SK-N-SH (cell line): ENCODE measurements at regions not wholly inside any gene's neighbourhood (a gene's known extent, or its start where the extent isn't known, plus 50 kb on each side); places are given as distances from the start of the nearest gene placed in this dataset.

Experiments
- CTCF ChIA-PET: fragments of 300-600, 350-600 bp; formaldehyde crosslinking; extraction: SDS; loops from one replicate; lab custom pipeline; 2021; lab: Yijun Ruan, JAX
- POLR2A ChIA-PET: fragments of 350-600 bp; sonication (Branson Sonifier 250); formaldehyde crosslinking; extraction: SDS; loops from one replicate; lab custom pipeline; 2020; ENCODE audit warnings: antibody characterized with exemption, inconsistent platforms; lab: Yijun Ruan, JAX
- DNase-seq: peaks from one replicate; pipeline ENCODE4 v3.0.0; 2012
- H2AFZ ChIP-seq: fragments of 200-600 bp; sonication (generic); 2 replicates; pipeline ENCODE4 v1.8.1; 2016; ENCODE audit warnings: antibody characterized with exemption, mild to moderate bottlenecking, low read depth
- H3F3A ChIP-seq: fragments of 200-600 bp; sonication (generic); replicated peaks from 2 replicates; pipeline ENCODE3; 2016; ENCODE audit warnings: antibody characterized with exemption, mild to moderate bottlenecking; ENCODE audit not compliant: insufficient read depth
- H3K27ac ChIP-seq, 2 experiments: fragments of 200-500 bp in 1 of 2; fragments of 200-600 bp in 1 of 2; sonication (Bioruptor generic) in 1 of 2; sonication (generic), shearing (Covaris generic) in 1 of 2; 2 replicates each; pipeline versions ENCODE4 v1.5.1 to v1.6.1; 2014 to 2016; ENCODE audit warnings: low read depth in 2 of 2, inconsistent platforms in 1 of 2, low read length in 1 of 2, mild to moderate bottlenecking in 1 of 2, mixed read lengths in 1 of 2
- H3K27me3 ChIP-seq: fragments of 200-600 bp; sonication (generic), shearing (Covaris generic); 2 replicates; pipeline ENCODE4 v1.6.1; 2016; ENCODE audit warnings: mixed run types; ENCODE audit not compliant: insufficient read depth
- H3K36me3 ChIP-seq, 2 experiments: fragments of 200-500 bp in 1 of 2; fragments of 200-600 bp in 1 of 2; sonication (Bioruptor generic) in 1 of 2; sonication (generic) in 1 of 2; replicated peaks in 1 of 2; 2 replicates each; pipeline versions ENCODE3 to v1.5.1; 2014 to 2016; ENCODE audit warnings: low read length in 1 of 2, mild to moderate bottlenecking in 1 of 2; ENCODE audit not compliant: insufficient read depth in 2 of 2, control insufficient read depth in 1 of 2
- H3K4me1 ChIP-seq, 2 experiments: fragments of 200-500 bp in 1 of 2; fragments of 200-600 bp in 1 of 2; sonication (Bioruptor generic) in 1 of 2; sonication (generic), shearing (Covaris generic) in 1 of 2; 2 replicates each; pipeline versions ENCODE4 v1.5.1 to v1.6.1; 2014 to 2016; ENCODE audit warnings: low read depth in 1 of 2, low read length in 1 of 2, mixed run types in 1 of 2; ENCODE audit not compliant: insufficient read depth in 2 of 2, control insufficient read depth in 1 of 2
- H3K4me2 ChIP-seq: fragments of 200-600 bp; sonication (generic), shearing (Covaris generic); 2 replicates; pipeline ENCODE4 v1.6.1; 2017; ENCODE audit warnings: mixed run types
- H3K4me3 ChIP-seq, 2 experiments: fragments of 200-500 bp in 1 of 2; fragments of 200-600 bp in 1 of 2; sonication (Bioruptor generic) in 1 of 2; sonication (generic), shearing (Covaris generic) in 1 of 2; 2 replicates each; pipeline versions ENCODE4 v1.5.1 to v1.8.1; 2014 to 2016; ENCODE audit warnings: low read depth in 2 of 2, inconsistent platforms in 1 of 2, low read length in 1 of 2, mild to moderate bottlenecking in 1 of 2, mixed read lengths in 1 of 2, moderate library complexity in 1 of 2
- H3K79me2 ChIP-seq: fragments of 200-600 bp; sonication (generic); 2 replicates; pipeline ENCODE4 v1.8.1; 2017; ENCODE audit warnings: mild to moderate bottlenecking; ENCODE audit not compliant: insufficient read depth
- H3K9ac ChIP-seq: fragments of 200-600 bp; sonication (generic); 2 replicates; pipeline ENCODE4 v1.6.1; 2017; ENCODE audit warnings: mixed run types
- H3K9me2 ChIP-seq: fragments of 200-600 bp; sonication (generic); 2 replicates; pipeline ENCODE4 v1.6.1; 2017; ENCODE audit warnings: mixed run types
- H3K9me3 ChIP-seq: fragments of 200-600 bp; sonication (generic); 2 replicates; pipeline ENCODE4 v1.6.1; 2017; ENCODE audit warnings: mixed run types, mild to moderate bottlenecking, moderate library complexity
- H4K20me1 ChIP-seq: fragments of 200-600 bp; sonication (generic); 2 replicates; pipeline ENCODE4 v1.6.1; 2017; ENCODE audit warnings: mild to moderate bottlenecking, mixed run types; ENCODE audit not compliant: insufficient read depth
- CTCF ChIP-seq: fragments of 200-600 bp; sonication (generic); IDR thresholded peaks from 2 replicates; pipeline ENCODE4 v1.6.1; 2017; ENCODE audit warnings: antibody characterized with exemption, mild to moderate bottlenecking, moderate library complexity
- EZH2phosphoT487 ChIP-seq: fragments of 200-600 bp; sonication (generic); IDR thresholded peaks from 2 replicates; pipeline ENCODE4 v1.6.1; 2017; ENCODE audit warnings: low read depth, mixed run types, mild to moderate bottlenecking, antibody characterized with exemption, moderate library complexity, borderline replicate concordance
- GABPA ChIP-seq: IDR thresholded peaks from 2 replicates; pipeline ENCODE4 v1.4.0; 2012; ENCODE audit warnings: low read depth, mild to moderate bottlenecking
- JUND ChIP-seq: IDR thresholded peaks from 2 replicates; pipeline ENCODE4 v1.4.0; 2012
- MAX ChIP-seq: IDR thresholded peaks from 2 replicates; pipeline ENCODE4 v1.4.0; 2012; ENCODE audit warnings: low read depth
- MXI1 ChIP-seq: IDR thresholded peaks from 2 replicates; pipeline ENCODE4 v1.6.1; 2012; ENCODE audit warnings: mild to moderate bottlenecking, low read depth, low read length, improper control_type of control experiment
- PBX3 ChIP-seq: IDR thresholded peaks from 2 replicates; pipeline ENCODE4; 2012
- RAD21 ChIP-seq: IDR thresholded peaks from 2 replicates; pipeline ENCODE4 v1.6.1; 2012; ENCODE audit warnings: mild to moderate bottlenecking, low read length
- REST ChIP-seq: IDR thresholded peaks from 2 replicates; pipeline ENCODE4 v1.6.1; 2012; ENCODE audit warnings: mild to moderate bottlenecking, low read depth, low read length, moderate library complexity
- RXRA ChIP-seq: IDR thresholded peaks from 2 replicates; pipeline ENCODE4 v1.4.0; 2012; ENCODE audit warnings: low read depth, mild to moderate bottlenecking, borderline replicate concordance
- SIN3A ChIP-seq: IDR thresholded peaks from 2 replicates; pipeline ENCODE4 v1.6.1; 2012; ENCODE audit warnings: low read depth, mild to moderate bottlenecking, low read length, moderate library complexity, borderline replicate concordance
- SMC3 ChIP-seq: IDR thresholded peaks from 2 replicates; pipeline ENCODE4 v1.6.1; 2012; ENCODE audit warnings: low read depth, low read length, improper control_type of control experiment
- TAF1 ChIP-seq: IDR thresholded peaks from 2 replicates; pipeline ENCODE4 v1.6.1; 2012; ENCODE audit warnings: low read depth, mild to moderate bottlenecking, low read length, moderate library complexity, borderline replicate concordance
- TEAD4 ChIP-seq: IDR thresholded peaks from 2 replicates; pipeline ENCODE4 v1.4.0; 2012; ENCODE audit warnings: mild to moderate bottlenecking, borderline replicate concordance; ENCODE audit not compliant: insufficient read depth
- YY1 ChIP-seq: IDR thresholded peaks from 2 replicates; pipeline ENCODE4 v1.4.0; 2012; ENCODE audit warnings: low read depth, mild to moderate bottlenecking
- ZBTB33 ChIP-seq: IDR thresholded peaks from 2 replicates; pipeline ENCODE4 v1.4.0; 2012; ENCODE audit warnings: low read depth, borderline replicate concordance
- WGBS: methylation state at CpG from one replicate; pipeline ENCODE4 v1.1.6; 2017; ENCODE audit warnings: low lambda C conversion rate; 5-methylcytosine and 5-hydroxymethylcytosine counted together

- Histone ChIP-seq H3F3A (no peaks in the 10 kb centered on the region), H3K4me3 (no peak overlapping the region), H3K36me3 (no peaks in the 10 kb centered on the region), H3K4me2 (no peak overlapping the region), H3K9me3 (no peaks in the 10 kb centered on the region), H3K27me3 (no peaks in the 10 kb centered on the region), H2AFZ (no peak overlapping the region), H3K9ac (no peak overlapping the region), H3K4me1 (no peaks in the 10 kb centered on the region), H4K20me1 (no peaks in the 10 kb centered on the region), H3K27ac (no peak overlapping the region), H3K9me2 (0 out of 2 replicates have a peak, but pooled peaks cover 2% of the 10 kb centered on the region), H3K79me2 (no peaks in the 10 kb centered on the region)
- 5% methylated on average over 2 of the region's 2 CpGs for WGBS
- ChIA-PET POLR2A (no interaction called here), CTCF (no interaction called here)
- TF ChIP-seq RXRA: no peak
- no peak for TF ChIP-seq TEAD4
- no peak for TF ChIP-seq ZBTB33
- no peak for TF ChIP-seq SMC3
- no peak for TF ChIP-seq YY1
- TF ChIP-seq CTCF: no peak
- TF ChIP-seq REST: no peak
- no peak for TF ChIP-seq SIN3A
- TF ChIP-seq RAD21: no peak
- TF ChIP-seq MXI1: no peak
- no peak for TF ChIP-seq PBX3
- no peak for TF ChIP-seq MAX
- TF ChIP-seq GABPA: no peak
- no peak for TF ChIP-seq EZH2phosphoT487
- no peak for TF ChIP-seq TAF1
- TF ChIP-seq JUND: no peak
- no peak for DNase-seq
Measured at GRCh38 chr21:17032141-17032655, 480.6 kb upstream of the CXADR start.
